Panc1 (cell line): ENCODE measurements at regions not wholly inside any gene's neighbourhood (a gene's known extent, or its start where the extent isn't known, plus 50 kb on each side); places are given as distances from the start of the nearest gene placed in this dataset.

Experiments
- CTCF ChIP-seq: fragments of 450-650 bp; IDR thresholded peaks from 2 replicates; pipeline ENCODE4 v1.5.1; 2017; ENCODE audit warnings: mild to moderate bottlenecking
- POLR2AphosphoS5 ChIP-seq: IDR thresholded peaks from 2 replicates; pipeline ENCODE4 v1.6.1; 2012; ENCODE audit warnings: mild to moderate bottlenecking, low read depth, low read length, moderate library complexity

- TF ChIP-seq POLR2AphosphoS5 (no peak), CTCF (no peak)
Measured at GRCh38 chr4:130266814-130267213, 1170.9 kb downstream of the C4orf33 start.
